ENCODE measurements at regions not wholly inside any gene's neighbourhood (a gene's known extent, or its start where the extent isn't known, plus 50 kb on each side); places are given as distances from the start of the nearest gene placed in this dataset.

GRCh38 chr9:63816751-63817621 is 1468.0 kb downstream of the FOXD4L5 start:
- no peak for TF ChIP-seq POLR2AphosphoS5 (IDR thresholded peaks at IDR 0.05; ENCODE audit: low read depth, low read length)
- no peak for TF ChIP-seq CTCF (IDR thresholded peaks at IDR 0.05)
- no peak for TF ChIP-seq REST (IDR thresholded peaks at IDR 0.05; ENCODE audit: insufficient read depth in 1 of 2, low read depth in 2 of 2, low read length in 1 of 2)
- TF ChIP-seq SIN3A (IDR thresholded peaks at IDR 0.05; ENCODE audit: borderline replicate concordance, insufficient read depth, low read depth, low read length) = no peak
